Transverse colon (tissue), 4 donors: ENCODE measurements at regions not wholly inside any gene's neighbourhood (a gene's known extent, or its start where the extent isn't known, plus 50 kb on each side); places are given as distances from the start of the nearest gene placed in this dataset.

Experiments
- DNase-seq: peaks from one replicate; pipeline ENCODE4 v3.0.0-alpha.2; 2019
- H3K27ac ChIP-seq, 4 donors: fragments of 200-600 bp; sonication (generic); 2 replicates each; pipeline ENCODE4 v1.5.1; 2016 to 2018; ENCODE audit warnings: inconsistent platforms in 4 of 4
- H3K27me3 ChIP-seq: fragments of 200-600 bp; sonication (generic); 2 replicates; pipeline ENCODE4 v1.5.1; 2017; ENCODE audit warnings: inconsistent platforms
- H3K36me3 ChIP-seq, 4 donors: fragments of 200-600 bp; sonication (generic); 2 replicates each; pipeline ENCODE4 v1.5.1; 2017 to 2019; ENCODE audit warnings: inconsistent platforms in 4 of 4
- H3K4me1 ChIP-seq, 4 donors: fragments of 200-600 bp; sonication (generic); 2 replicates each; pipeline ENCODE4 v1.5.1; 2017 to 2020; ENCODE audit warnings: inconsistent platforms in 4 of 4
- H3K4me3 ChIP-seq, 4 donors: fragments of 200-600 bp; sonication (generic); 1 replicate in 1 of 4; 2 replicates in 3 of 4; pipeline versions ENCODE4 v1.5.1 to v1.6.1; 2017 to 2019; ENCODE audit warnings: inconsistent platforms in 4 of 4
- H3K9me3 ChIP-seq, 2 donors: fragments of 200-600 bp; sonication (generic); 2 replicates each; pipeline ENCODE4 v1.5.1; 2017 to 2019; ENCODE audit warnings: inconsistent platforms in 2 of 2
- CTCF ChIP-seq, 5 experiments: fragments of 200-600 bp in 3 of 5; fragments of 450-650 bp in 2 of 5; sonication (generic) in 3 of 5; IDR thresholded peaks; 1 replicate in 2 of 5; 2 replicates in 3 of 5; pipeline ENCODE4 v1.5.1; 2016 to 2017; ENCODE audit warnings: antibody characterized with exemption in 5 of 5, inconsistent platforms in 3 of 5, mild to moderate bottlenecking in 2 of 5, moderate library complexity in 1 of 5
- EP300 ChIP-seq: sonication (generic); formaldehyde crosslinking; IDR thresholded peaks from one replicate; pipeline ENCODE4 v1.6.1; 2017; ENCODE audit warnings: antibody characterized with exemption, low read depth
- POLR2A ChIP-seq: fragments of 450-650 bp; IDR thresholded peaks from one replicate; pipeline ENCODE4 v1.6.1; 2016; ENCODE audit warnings: antibody characterized with exemption, mild to moderate bottlenecking, moderate library complexity
- POLR2AphosphoS5 ChIP-seq, 3 donors: sonication (generic); formaldehyde crosslinking; IDR thresholded peaks; one replicate each; pipeline ENCODE4 v1.6.1; 2016; ENCODE audit warnings: antibody characterized with exemption in 3 of 3
- WGBS, 2 donors: methylation state at CpG; one replicate each; pipeline ENCODE4 v1.1.5; 2018; ENCODE audit warnings: low coverage in 1 of 2; 5-methylcytosine and 5-hydroxymethylcytosine counted together
- in situ Hi-C, 4 donors: fragments of 200-750 bp; cut with MboI; loops; one replicate each; pipeline versions ENCODE4 v1.15.0 to v1.15.1; 2017; ENCODE audit warnings: low sequenced_read_pairs in 3 of 4, low pct_ligation_motif_present in 1 of 4, low pct_unique_long_range_greater_than_20kb in 1 of 4
- intact Hi-C: fragments of 100-400 bp; cut with DNase I; formaldehyde crosslinking; loops from one replicate; pipeline ENCODE4 v1.15.1; 2023; ENCODE audit warnings: low total_unique reads

GRCh38 chr18:28510210-28510609, 333.3 kb upstream of the CDH2 start:
- Histone ChIP-seq H3K27me3 (no peaks in the 10 kb centered on the region), H3K36me3 (no peaks in the 10 kb centered on the region), H3K4me1 (no peaks in the 10 kb centered on the region), H3K9me3 (no peaks in the 10 kb centered on the region), H3K4me3 (no peak overlapping the region), H3K27ac (no peak overlapping the region)
- DNase-seq = no peak
- in situ Hi-C loops = loop anchor here in 1 of 4 donors (25.0 kb wide), 1 partner anchor 102 kb away; no protein-coding TSS in a partner anchor
- intact Hi-C loops = no loop called here
- no peak for TF ChIP-seq EP300
- TF ChIP-seq POLR2AphosphoS5 (IDR thresholded peaks at IDR 0.05) = no peak
- TF ChIP-seq POLR2A = no peak
- no peak for TF ChIP-seq CTCF (IDR thresholded peaks at IDR 0.05)

GRCh38 chr18:28504066-28504465, 327.1 kb upstream of the CDH2 start:
- in situ Hi-C loops (loop anchor here in 1 of 4 donors (25.0 kb wide), 1 partner anchor 108 kb away; no protein-coding TSS in a partner anchor), intact Hi-C loops (no loop called here)
- DNase-seq = no peak
- Histone ChIP-seq H3K36me3 (no peaks in the 10 kb centered on the region), H3K27me3 (no peaks in the 10 kb centered on the region), H3K9me3 (no peaks in the 10 kb centered on the region), H3K4me1 (no peaks in the 10 kb centered on the region), H3K4me3 (no peak overlapping the region), H3K27ac (no peak overlapping the region)
- WGBS, 2 donors = 76 to 84% methylated on average over 4 of the region's 4 CpGs
- TF ChIP-seq POLR2AphosphoS5 (IDR thresholded peaks at IDR 0.05) (no peak), POLR2A (no peak), EP300 (no peak), CTCF (IDR thresholded peaks at IDR 0.05) (no peak)

- Histone ChIP-seq H3K4me3 (no peak overlapping the region), H3K27me3 (no peaks in the 10 kb centered on the region), H3K36me3 (no peaks in the 10 kb centered on the region), H3K27ac (no peak overlapping the region), H3K4me1 (no peaks in the 10 kb centered on the region), H3K9me3 (no peaks in the 10 kb centered on the region)
- intact Hi-C loops (no loop called here), in situ Hi-C loops (no loop called here)
- 40 to 50% methylated on average over 1 of the region's 1 CpG for WGBS, 2 donors
- no peak for DNase-seq
- no peak for TF ChIP-seq EP300
- no peak for TF ChIP-seq CTCF (IDR thresholded peaks at IDR 0.05)
- no peak for TF ChIP-seq POLR2A
- TF ChIP-seq POLR2AphosphoS5 (IDR thresholded peaks at IDR 0.05) = no peak
Observed at GRCh38 chr18:28494151-28494550, 317.2 kb upstream of the CDH2 start.

- Histone ChIP-seq H3K4me1 (no peaks in the 10 kb centered on the region), H3K9me3 (no peaks in the 10 kb centered on the region), H3K36me3 (no peaks in the 10 kb centered on the region), H3K4me3 (no peak overlapping the region), H3K27ac (no peak overlapping the region), H3K27me3 (no peaks in the 10 kb centered on the region)
- intact Hi-C loops = no loop called here
- in situ Hi-C loops = no loop called here
- no peak for DNase-seq
- WGBS, 2 donors = 14 to 20% methylated on average over 2 of the region's 2 CpGs
- TF ChIP-seq POLR2AphosphoS5 (IDR thresholded peaks at IDR 0.05) (no peak), CTCF (IDR thresholded peaks at IDR 0.05) (no peak), EP300 (no peak), POLR2A (no peak)
Observed at GRCh38 chr18:28485918-28486317, 309.0 kb upstream of the CDH2 start.
